Central memory CD8-positive, alpha-beta T cell (primary cell): ENCODE measurements at regions not wholly inside any gene's neighbourhood (a gene's known extent, or its start where the extent isn't known, plus 50 kb on each side); places are given as distances from the start of the nearest gene placed in this dataset.
A peak's percentile ranks its signal among the peaks of the same experiment; 100 is the strongest.
"Not testable (repeated sequence)": the region's sequence is repeated elsewhere in the genome, so short reads cannot be mapped to it uniquely, and the experiment has no call there.

ENCODE experiments used
- ATAC-seq: fragments of 150-1000 bp; cut with Tn5 transposase; replicated peaks from 2 replicates; pipeline ENCODE4 v1.10.0; 2022; ENCODE audit warnings: mild to moderate bottlenecking, moderate FRiP score, moderate number of reproducible peaks; ENCODE audit not compliant: poor library complexity, severe bottlenecking; ENCODE audit errors: extremely low read depth
- DNase-seq, 2 donors: peaks; one replicate each; pipeline ENCODE4 v3.0.0; 2021; ENCODE audit warnings: low spot score in 2 of 2
- H3K27ac Mint-ChIP-seq: one replicate; pipeline ENCODE4 v1.8.0; 2022; ENCODE audit warnings: low read depth, mild to moderate bottlenecking, moderate library complexity, mixed read lengths
- H3K27me3 Mint-ChIP-seq: one replicate; pipeline ENCODE4 v1.8.0; 2022; ENCODE audit warnings: mixed read lengths
- H3K36me3 Mint-ChIP-seq: one replicate; pipeline ENCODE4 v1.8.0; 2022; ENCODE audit warnings: mild to moderate bottlenecking, moderate library complexity, mixed read lengths; ENCODE audit not compliant: insufficient read depth
- H3K4me1 Mint-ChIP-seq: one replicate; pipeline ENCODE4 v1.8.0; 2022; ENCODE audit warnings: mixed read lengths
- H3K4me3 Mint-ChIP-seq: one replicate; pipeline ENCODE4 v1.8.0; 2022; ENCODE audit warnings: mild to moderate bottlenecking, moderate library complexity, mixed read lengths
- H3K9me3 Mint-ChIP-seq: one replicate; pipeline ENCODE4 v1.8.0; 2022; ENCODE audit warnings: mixed read lengths

DNA sequence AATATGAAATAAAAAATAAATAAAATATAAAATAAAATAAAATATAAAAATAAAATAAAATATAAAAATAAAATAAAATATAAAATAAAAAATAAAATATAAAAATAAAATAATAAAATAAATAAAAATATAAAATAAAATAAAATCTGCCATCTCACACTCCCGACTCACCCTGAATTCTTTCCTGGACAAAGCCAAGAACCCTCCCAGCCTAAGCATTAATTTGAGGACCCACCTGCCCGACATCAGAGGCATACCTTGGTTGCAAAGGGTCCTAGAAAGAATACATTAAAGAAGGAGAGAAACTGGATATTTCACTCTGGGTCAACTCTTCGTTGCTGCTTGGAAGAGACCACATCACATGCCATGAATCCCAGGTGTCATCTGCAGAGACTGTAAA, 138.3 kb downstream of the CRLF2 start:
- ATAC-seq (no peak), DNase-seq (no peak)
- no peaks in the 10 kb centered on the region for H3K4me1 Mint-ChIP-seq
- peaks cover 32% of the 10 kb centered on the region for H3K36me3 Mint-ChIP-seq
- H3K4me3 Mint-ChIP-seq = peak overlapping the region; percentile 60
- H3K27me3 Mint-ChIP-seq = no peaks in the 10 kb centered on the region
- H3K27ac Mint-ChIP-seq = peak overlapping the region; percentile 89
- H3K9me3 Mint-ChIP-seq = peaks cover 14% of the 10 kb centered on the region

GRCh38 chrX:1072637-1073377, 139.6 kb downstream of the CRLF2 start:
- DNase-seq = no peak
- Mint-ChIP-seq H3K4me1 (no peaks in the 10 kb centered on the region), H3K27ac (no peak overlapping the region), H3K4me3 (no peak overlapping the region), H3K9me3 (peaks cover 14% of the 10 kb centered on the region), H3K27me3 (no peaks in the 10 kb centered on the region), H3K36me3 (peaks cover 32% of the 10 kb centered on the region)
- ATAC-seq = no peak

DNA sequence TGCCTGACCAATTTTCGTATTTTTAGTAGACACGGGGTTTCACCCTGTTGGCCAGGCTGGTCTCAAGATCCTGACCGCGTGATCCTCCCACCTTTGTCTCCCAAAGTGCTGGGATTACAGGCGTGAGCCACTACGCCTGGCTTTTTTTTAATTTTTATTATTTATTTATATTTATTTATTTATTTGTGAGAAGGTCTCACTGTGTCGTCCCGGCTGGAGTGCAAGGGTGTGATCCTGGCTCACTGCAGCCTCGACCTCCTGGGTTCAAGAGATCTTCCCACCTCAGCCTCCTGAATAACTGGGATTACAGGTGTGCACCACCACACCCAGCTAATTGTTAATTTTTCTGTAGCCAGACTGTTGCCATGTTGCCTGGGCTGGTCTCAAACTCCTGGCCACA, 141.1 kb downstream of the CRLF2 start:
- Mint-ChIP-seq H3K4me3 (no peak overlapping the region), H3K27ac (no peak overlapping the region), H3K36me3 (peaks cover 28% of the 10 kb centered on the region), H3K9me3 (peaks cover 14% of the 10 kb centered on the region), H3K27me3 (no peaks in the 10 kb centered on the region), H3K4me1 (no peaks in the 10 kb centered on the region)
- DNase-seq = no peak
- ATAC-seq = no peak

- Mint-ChIP-seq H3K4me1 (no peaks in the 10 kb centered on the region), H3K27ac (no peak overlapping the region), H3K27me3 (no peaks in the 10 kb centered on the region), H3K4me3 (no peak overlapping the region), H3K9me3 (peaks cover 21% of the 10 kb centered on the region), H3K36me3 (no peaks in the 10 kb centered on the region)
- no peak for DNase-seq
- ATAC-seq = no peak
Measured at GRCh38 chrX:1062351-1062750, 150.1 kb downstream of the CRLF2 start.

GRCh38 chrX:1060562-1060960, 151.9 kb downstream of the CRLF2 start:
- Mint-ChIP-seq H3K9me3 (peaks cover 21% of the 10 kb centered on the region), H3K27ac (no peak overlapping the region), H3K4me3 (no peak overlapping the region), H3K36me3 (no peaks in the 10 kb centered on the region), H3K27me3 (no peaks in the 10 kb centered on the region), H3K4me1 (no peaks in the 10 kb centered on the region)
- no peak for DNase-seq
- no peak for ATAC-seq

GRCh38 chrX:1059576-1060561, 152.6 kb downstream of the CRLF2 start:
- Mint-ChIP-seq H3K4me1 (no peaks in the 10 kb centered on the region), H3K27me3 (no peaks in the 10 kb centered on the region), H3K27ac (no peak overlapping the region), H3K36me3 (no peaks in the 10 kb centered on the region), H3K4me3 (no peak overlapping the region), H3K9me3 (peaks cover 22% of the 10 kb centered on the region)
- no peak for ATAC-seq
- DNase-seq = no peak

- not testable (repeated sequence) for DNase-seq, H3K27ac Mint-ChIP-seq, H3K27me3 Mint-ChIP-seq, H3K36me3 Mint-ChIP-seq, ATAC-seq, H3K4me3 Mint-ChIP-seq, H3K4me1 Mint-ChIP-seq
- peaks cover 27% of the 10 kb centered on the region for H3K9me3 Mint-ChIP-seq
Measured at GRCh38 chrX:1053600-1053999, 158.8 kb downstream of the CRLF2 start.

DNA sequence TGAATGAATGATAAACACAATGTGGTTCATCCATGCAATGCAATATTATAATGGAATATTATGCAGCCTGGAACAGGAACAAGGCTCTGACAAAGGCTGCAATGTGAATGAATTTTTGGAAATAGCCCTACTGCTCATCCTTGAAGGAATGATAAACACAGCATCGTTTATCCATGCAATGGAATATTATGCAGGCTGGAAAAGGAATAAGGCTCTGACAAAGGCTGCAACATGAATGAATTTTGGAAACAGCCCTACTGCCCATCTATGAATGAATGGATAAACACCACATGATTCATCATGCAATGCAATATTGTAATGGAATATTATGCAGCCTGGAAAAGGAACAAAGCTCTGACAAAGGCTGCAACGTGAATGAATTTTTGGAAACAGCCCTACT, 159.4 kb downstream of the CRLF2 start:
- Mint-ChIP-seq H3K4me1 (no peaks in the 10 kb centered on the region), H3K4me3 (no peak overlapping the region), H3K27ac (no peak overlapping the region), H3K27me3 (no peaks in the 10 kb centered on the region), H3K36me3 (peaks cover 2% of the 10 kb centered on the region), H3K9me3 (peaks cover 27% of the 10 kb centered on the region)
- DNase-seq (no peak), ATAC-seq (no peak)

DNA sequence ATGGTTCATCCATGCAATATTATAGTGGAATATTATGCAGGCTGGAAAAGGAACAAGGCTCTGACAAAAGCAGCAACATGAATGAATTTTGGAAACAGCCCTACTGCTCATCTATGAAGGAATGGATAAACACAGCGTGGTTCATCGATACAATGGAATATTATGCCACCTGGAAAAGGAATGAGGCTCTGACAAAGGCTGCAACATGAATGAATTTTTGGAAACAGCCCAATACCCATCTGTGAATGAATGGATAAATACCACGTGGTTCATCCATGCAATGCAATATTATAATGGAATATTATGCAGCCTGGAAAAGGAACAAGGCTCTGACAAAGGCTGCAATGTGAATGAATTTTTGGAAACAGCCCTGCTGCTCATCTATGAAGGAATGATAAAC, 160.4 kb downstream of the CRLF2 start:
- Mint-ChIP-seq H3K4me3 (no peak overlapping the region), H3K27ac (no peak overlapping the region), H3K4me1 (no peaks in the 10 kb centered on the region), H3K27me3 (no peaks in the 10 kb centered on the region), H3K9me3 (peaks cover 33% of the 10 kb centered on the region), H3K36me3 (peaks cover 5% of the 10 kb centered on the region)
- DNase-seq (no peak), ATAC-seq (no peak)

- peaks cover 7% of the 10 kb centered on the region for H3K36me3 Mint-ChIP-seq
- H3K27me3 Mint-ChIP-seq = no peaks in the 10 kb centered on the region
- no peak for DNase-seq
- H3K9me3 Mint-ChIP-seq = peaks cover 33% of the 10 kb centered on the region
- no peaks in the 10 kb centered on the region for H3K4me1 Mint-ChIP-seq
- no peak overlapping the region for H3K4me3 Mint-ChIP-seq
- H3K27ac Mint-ChIP-seq = no peak overlapping the region
- ATAC-seq = no peak
Measured at GRCh38 chrX:1051421-1051820, 161.0 kb downstream of the CRLF2 start.

GRCh38 chrX:1045680-1046314, 166.7 kb downstream of the CRLF2 start:
- Mint-ChIP-seq H3K4me1 (no peaks in the 10 kb centered on the region), H3K36me3 (peaks cover 4% of the 10 kb centered on the region), H3K9me3 (peaks cover 10% of the 10 kb centered on the region), H3K27me3 (no peaks in the 10 kb centered on the region), H3K4me3 (no peak overlapping the region), H3K27ac (no peak overlapping the region)
- ATAC-seq (no peak), DNase-seq (no peak)

DNA sequence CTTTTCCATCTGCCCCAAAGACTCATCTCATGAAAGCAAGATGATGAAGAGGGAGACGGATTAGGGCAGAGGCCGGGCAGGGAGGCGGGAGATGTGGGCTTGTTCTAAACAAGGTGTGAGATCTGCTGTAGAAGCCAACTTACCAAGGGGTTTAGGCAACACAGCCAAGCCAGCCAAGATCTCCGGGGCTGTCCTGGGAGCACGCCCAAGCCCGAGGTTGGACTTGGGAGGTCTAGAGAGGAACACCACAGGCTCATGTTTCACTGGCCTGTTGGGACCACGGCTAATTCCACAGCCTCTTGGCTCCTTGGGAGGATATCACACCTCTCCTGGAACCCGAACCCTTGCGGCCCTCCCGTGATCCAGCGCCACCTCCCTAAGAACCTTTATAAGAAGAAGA, 171.4 kb downstream of the CRLF2 start:
- H3K27ac Mint-ChIP-seq = no peak overlapping the region
- no peak overlapping the region for H3K4me3 Mint-ChIP-seq
- H3K36me3 Mint-ChIP-seq = no peaks in the 10 kb centered on the region
- no peak for ATAC-seq
- H3K4me1 Mint-ChIP-seq = no peaks in the 10 kb centered on the region
- DNase-seq = no peak
- H3K27me3 Mint-ChIP-seq = no peaks in the 10 kb centered on the region
- peaks cover 8% of the 10 kb centered on the region for H3K9me3 Mint-ChIP-seq
